Skeletal muscle cell (primary cell): ENCODE measurements at regions not wholly inside any gene's neighbourhood (a gene's known extent, or its start where the extent isn't known, plus 50 kb on each side); places are given as distances from the start of the nearest gene placed in this dataset.
"Not testable (repeated sequence)": the region's sequence is repeated elsewhere in the genome, so short reads cannot be mapped to it uniquely, and the experiment has no call there.

Source experiments
- DNase-seq: peaks from one replicate; pipeline ENCODE4 v3.0.0-alpha.2; 2010; ENCODE audit warnings: low read depth
- H3K4me3 ChIP-seq: 2 replicates; pipeline ENCODE4 v1.5.1; 2011; ENCODE audit warnings: low read depth, mild to moderate bottlenecking, control low read depth, low read length, moderate library complexity

- H3K4me3 ChIP-seq: no peak overlapping the region
- DNase-seq: no peak
These were observed 196.7 kb downstream of the MOXD1 start for GRCh38 chr6:132204591-132204990.

DNA sequence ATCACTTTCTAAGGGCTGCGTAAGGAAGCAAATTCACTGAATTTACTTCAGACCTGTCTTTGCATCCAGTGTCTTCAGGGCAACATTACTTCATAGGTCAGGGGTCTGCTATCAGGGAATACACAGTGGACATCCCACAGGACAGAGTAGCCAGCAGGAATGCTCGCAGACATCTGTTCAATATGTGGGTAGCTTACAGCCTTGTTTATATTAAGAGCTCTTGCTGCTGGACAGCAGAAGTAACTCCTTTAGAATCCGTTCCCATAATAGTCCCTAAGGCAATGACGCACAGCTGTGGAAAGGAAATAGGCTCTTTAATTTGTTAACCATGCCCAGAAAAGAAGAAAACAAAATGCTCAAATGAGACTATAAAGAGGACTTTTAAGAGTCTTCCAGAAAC lies 198.7 kb downstream of the MOXD1 start:
- DNase-seq: peak; percentile 94
- no peak overlapping the region for H3K4me3 ChIP-seq

DNA sequence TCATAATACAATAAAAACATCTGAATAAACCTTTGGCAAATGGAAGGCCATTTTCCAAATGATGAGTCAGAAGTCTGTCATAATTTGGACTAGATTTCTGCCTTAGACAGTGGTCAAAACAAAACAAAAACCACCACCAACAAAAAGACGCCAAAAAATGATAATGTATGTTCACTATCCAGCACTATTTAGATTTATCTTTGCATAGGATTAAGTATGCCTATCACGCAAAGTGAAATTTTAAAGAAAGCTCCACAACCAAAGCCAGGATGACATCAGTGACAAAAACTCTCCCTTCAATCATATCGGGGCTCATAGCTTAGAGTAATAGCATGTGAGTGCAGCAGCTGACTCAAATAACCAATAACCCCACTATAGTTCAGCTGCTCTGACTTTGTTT lies 201.9 kb downstream of the MOXD1 start:
- peak overlapping the region; percentile 13 for H3K4me3 ChIP-seq
- DNase-seq: peak; percentile 53

DNA sequence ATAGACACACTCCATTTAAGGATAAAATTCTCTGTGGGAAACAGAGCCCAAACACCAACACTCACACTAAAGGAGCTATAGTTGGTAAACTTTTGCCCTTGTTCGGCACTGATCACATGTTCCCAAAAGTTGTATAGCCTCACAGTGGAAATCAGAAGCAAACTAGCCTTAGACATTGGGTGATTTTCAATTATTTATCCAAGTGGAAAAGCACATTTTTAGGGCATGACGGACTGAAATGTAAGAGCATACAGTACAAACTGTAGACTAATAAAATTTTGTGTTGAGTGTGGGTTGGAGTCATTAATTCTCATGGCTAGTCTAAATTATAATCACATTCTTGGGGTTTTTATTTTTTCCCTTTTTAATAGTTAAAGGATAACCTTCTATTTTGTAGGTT lies 202.4 kb downstream of the MOXD1 start:
- H3K4me3 ChIP-seq: no peak overlapping the region
- peak; percentile 35 for DNase-seq

DNA sequence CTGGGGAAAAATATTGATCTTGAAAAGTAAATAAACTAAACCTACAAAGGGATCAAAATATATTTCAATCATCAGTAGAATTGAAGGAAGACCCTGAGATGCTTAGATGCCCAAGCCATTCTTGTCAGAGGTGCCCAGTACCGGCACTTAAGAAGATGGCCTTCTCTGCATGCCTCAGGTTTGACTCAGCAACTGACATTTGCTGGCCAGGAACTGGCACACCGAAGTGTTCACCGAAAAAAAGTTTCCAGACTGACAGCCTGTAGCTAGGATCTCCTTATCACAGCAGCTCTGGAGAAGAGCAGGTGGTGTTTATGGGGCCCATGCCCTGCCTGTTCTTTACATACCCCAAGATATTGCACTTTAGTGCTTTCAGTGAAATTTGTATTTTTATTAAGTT lies 203.2 kb downstream of the MOXD1 start:
- no peak for DNase-seq
- H3K4me3 ChIP-seq: no peak overlapping the region

GRCh38 chr6:132194529-132194928 lies 206.7 kb downstream of the MOXD1 start:
- no peak for DNase-seq
- H3K4me3 ChIP-seq: no peak overlapping the region

DNA sequence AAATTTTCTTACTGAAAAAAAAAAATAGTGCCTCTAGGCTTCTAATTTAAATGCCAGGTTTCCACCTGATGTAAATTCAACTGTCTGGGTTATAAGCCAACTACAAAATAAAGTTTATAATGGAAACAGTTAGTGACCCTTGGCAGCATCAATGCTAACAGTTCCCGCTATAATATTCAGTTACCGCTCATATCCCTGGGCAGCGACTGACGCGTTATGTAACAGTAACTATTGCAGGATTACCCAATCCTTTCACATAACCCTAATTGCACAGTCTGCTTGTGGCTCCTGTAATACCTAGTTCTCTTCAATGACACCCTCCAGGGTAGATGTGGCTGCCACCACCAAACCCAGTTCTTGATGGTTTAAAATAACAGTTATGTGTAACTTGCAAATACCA lies 208.6 kb downstream of the MOXD1 start:
- no peak for DNase-seq
- no peak overlapping the region for H3K4me3 ChIP-seq

DNA sequence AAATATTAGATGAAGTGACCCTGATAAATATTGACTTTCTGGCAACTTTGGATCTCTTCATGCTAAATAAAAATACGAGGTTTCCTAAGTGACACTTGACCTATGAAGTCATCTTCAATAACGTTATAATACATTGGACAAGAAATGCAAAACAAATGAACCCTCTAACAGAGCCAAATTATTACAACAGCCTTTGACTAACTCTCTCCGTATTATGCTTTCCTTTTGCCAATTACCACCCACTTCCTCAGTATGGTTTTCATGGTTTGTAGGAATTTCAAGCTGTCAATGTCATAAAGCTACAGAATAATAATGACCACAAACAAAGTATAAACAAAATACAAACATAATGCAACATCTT lies 210.5 kb downstream of the MOXD1 start:
- DNase-seq: peak; percentile 46

DNA sequence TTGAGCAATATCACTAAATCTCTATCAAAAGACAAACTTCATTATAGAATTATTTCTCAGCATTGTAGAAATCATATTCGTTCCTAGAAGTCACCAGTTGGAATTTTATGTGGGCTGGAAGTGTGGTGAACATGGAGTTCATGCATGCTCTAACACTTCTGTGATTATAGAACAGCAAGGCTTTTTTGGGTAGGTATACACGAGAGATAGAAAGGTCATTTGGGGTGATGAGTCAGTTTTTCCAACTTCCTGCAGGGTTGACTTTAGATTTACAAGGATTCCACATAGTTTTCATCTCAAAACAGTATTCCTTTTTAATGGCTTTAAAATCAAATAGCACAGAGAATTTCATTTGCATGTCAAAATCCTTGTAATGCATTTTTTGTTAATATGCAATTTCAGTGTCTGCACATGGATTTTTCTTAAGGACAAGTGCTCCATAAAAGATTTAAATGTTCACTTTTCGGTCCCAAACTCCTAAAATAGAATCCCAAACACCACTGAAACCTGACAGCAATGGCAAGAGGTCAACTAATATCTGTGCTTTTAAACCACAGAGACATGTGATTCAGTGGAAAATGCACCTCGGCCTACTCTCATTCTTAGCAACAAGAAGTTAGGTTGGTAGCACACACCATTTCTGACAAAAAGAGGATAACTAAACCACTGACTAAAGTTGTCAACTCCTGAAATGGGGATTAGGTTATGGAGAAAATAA lies 211.0 kb downstream of the MOXD1 start:
- H3K4me3 ChIP-seq: no peak overlapping the region
- DNase-seq: no peak

More for the DNA sequence above, 210.5 kb downstream of the MOXD1 start:
- H3K4me3 ChIP-seq: no peak overlapping the region

- DNase-seq: peak; percentile 64
- no peak overlapping the region for H3K4me3 ChIP-seq
These were observed 212.6 kb downstream of the MOXD1 start for GRCh38 chr6:132188556-132189264.

DNA sequence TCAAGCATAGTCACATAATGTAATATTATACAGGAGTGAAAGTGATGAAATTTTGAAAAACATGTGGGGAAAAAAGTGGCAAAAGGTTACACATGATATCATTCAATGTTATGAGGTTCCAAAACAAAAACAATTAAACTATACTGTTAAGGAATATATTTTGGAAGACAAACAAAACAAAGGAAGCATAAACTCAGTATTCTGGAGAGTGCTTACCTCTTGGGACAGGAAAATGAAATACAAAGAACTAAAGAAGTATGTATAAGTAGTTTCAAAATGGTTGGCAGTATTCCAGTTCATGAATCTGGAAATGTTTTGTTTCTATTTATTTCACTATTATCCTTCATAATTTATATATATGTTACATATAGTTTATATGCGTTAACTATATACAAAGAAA lies 213.5 kb downstream of the MOXD1 start:
- H3K4me3 ChIP-seq: no peak overlapping the region
- no peak for DNase-seq

DNA sequence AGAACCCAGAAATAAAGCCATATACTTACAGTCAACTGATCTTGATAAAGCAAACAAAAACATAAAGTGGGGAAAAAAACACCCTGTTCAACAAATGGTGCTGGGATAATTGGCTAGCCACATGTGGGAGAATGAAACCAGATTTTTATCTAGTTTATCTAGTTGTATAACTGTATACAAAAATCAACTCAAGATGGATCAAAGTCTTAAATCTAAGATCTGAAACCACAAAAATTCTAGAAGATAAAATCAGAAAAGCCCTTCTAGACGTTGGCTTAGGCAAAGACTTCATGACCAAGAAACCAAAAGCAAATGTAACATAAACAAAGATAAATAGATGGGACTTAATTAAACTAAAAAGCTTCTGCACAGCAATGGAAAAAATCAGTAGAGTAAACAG lies 216.3 kb downstream of the MOXD1 start:
- H3K4me3 ChIP-seq, DNase-seq: not testable (repeated sequence)

- no peak overlapping the region for H3K4me3 ChIP-seq
- DNase-seq: no peak
These were observed 221.3 kb downstream of the MOXD1 start for GRCh38 chr6:132179955-132180354.

GRCh38 chr6:132174919-132175318 lies 223.7 kb upstream of the CCN2 start:
- no peak overlapping the region for H3K4me3 ChIP-seq
- no peak for DNase-seq

- DNase-seq: no peak
- no peak overlapping the region for H3K4me3 ChIP-seq
These were observed 217.8 kb upstream of the CCN2 start for GRCh38 chr6:132168961-132169360.

GRCh38 chr6:132167929-132168892 lies 217.0 kb upstream of the CCN2 start:
- DNase-seq: no peak
- no peak overlapping the region for H3K4me3 ChIP-seq

DNA sequence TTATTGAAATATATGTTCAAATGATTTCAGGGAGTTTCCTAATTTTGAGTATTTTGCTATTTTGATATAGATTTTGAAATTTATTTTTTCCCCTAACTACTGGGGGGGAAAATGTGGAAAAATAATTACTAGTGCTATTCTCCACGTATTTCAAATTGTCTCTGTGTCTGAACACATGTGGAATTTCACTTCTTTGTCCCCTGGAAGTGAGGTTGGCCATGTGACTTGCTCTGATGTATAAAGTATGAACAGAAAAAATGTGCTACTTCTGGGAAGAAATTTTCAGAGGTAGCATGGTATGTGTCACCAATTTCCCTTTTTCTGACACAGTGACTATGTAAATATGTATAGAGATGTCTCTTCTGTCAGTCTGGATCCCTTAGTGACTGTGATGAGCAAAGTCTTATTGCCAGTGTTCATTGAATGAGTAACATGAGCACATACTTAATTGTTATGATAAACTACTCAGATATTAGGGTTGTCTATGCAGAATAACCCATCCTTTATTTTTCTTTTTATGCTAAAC lies 215.4 kb upstream of the CCN2 start:
- DNase-seq: no peak
- no peak overlapping the region for H3K4me3 ChIP-seq

DNA sequence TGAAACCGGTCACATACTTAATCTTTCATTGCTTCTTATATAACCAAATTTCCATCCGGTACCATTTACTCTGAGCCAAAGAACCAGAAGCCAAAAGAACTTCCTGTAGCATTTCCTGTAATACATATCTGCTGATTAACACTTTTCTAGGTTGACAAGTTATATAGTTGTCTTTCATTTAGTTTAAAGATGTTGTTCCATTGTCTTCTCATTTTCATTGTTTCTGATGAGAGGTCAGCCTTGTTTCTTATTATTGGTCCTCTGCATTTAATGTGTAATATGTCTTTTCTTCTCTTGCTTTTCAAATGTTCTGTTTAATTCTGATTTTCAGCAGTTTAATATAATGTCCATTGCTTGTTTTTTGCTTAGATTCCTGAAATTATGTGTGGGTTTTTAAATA lies 214.5 kb upstream of the CCN2 start:
- DNase-seq: no peak
- H3K4me3 ChIP-seq: no peak overlapping the region

- DNase-seq: no peak
- H3K4me3 ChIP-seq: no peak overlapping the region
These were observed 210.1 kb upstream of the CCN2 start for GRCh38 chr6:132161283-132161682.
